ENCODE measurements at regions not wholly inside any gene's neighbourhood (a gene's known extent, or its start where the extent isn't known, plus 50 kb on each side); places are given as distances from the start of the nearest gene placed in this dataset.

GRCh38 chr15:29601811-29602210 lies 220.5 kb downstream of the TJP1 start:
- DNase-seq = no peak

- no peak for DNase-seq
Measured at GRCh38 chr15:29600262-29600661, 222.0 kb downstream of the TJP1 start.

- DNase-seq = no peak
Measured at GRCh38 chr15:29596266-29596665, 226.0 kb downstream of the TJP1 start.

- no peak for DNase-seq
Measured at GRCh38 chr15:29593629-29594028, 228.6 kb downstream of the TJP1 start.

DNA sequence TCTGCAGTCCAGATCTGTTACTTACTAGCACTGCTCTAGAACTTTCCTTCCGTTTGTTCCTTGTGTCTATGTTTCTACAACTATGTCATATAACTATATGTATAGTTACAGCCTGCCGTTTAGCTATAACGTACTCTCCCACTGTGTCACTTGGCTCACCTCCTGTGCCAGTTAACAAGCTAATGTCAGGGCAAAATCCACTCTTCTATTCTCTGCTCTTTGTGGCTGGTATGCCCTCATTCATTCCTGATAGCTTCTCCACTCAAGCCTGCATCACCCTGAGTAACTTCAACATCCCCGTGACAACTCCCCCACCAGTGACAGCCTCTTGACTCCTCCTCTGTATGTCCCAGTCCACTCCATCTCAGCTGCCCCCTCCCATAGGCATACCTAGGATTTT lies 229.2 kb downstream of the TJP1 start:
- no peak for DNase-seq

DNA sequence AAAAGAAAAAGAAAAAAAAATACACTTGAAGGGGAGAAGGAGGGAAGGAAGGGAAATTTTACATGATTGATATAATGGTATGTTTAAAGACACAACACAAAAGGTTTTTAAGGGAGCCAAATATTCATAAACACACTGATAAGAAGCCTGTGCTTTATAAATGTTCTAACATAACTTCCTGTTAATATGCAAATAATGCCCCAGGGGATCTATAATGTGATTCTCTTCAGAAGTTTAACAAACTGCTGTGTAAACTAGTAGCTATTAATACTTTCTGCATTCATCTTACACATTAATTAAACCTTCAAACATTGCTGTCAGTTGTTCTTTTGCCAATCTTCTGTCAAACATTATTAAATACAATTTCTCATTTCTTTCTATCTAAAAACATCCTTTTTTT lies 231.6 kb downstream of the TJP1 start:
- DNase-seq = no peak

- no peak for DNase-seq
Measured at GRCh38 chr15:29589975-29590374, 232.3 kb downstream of the TJP1 start.

DNA sequence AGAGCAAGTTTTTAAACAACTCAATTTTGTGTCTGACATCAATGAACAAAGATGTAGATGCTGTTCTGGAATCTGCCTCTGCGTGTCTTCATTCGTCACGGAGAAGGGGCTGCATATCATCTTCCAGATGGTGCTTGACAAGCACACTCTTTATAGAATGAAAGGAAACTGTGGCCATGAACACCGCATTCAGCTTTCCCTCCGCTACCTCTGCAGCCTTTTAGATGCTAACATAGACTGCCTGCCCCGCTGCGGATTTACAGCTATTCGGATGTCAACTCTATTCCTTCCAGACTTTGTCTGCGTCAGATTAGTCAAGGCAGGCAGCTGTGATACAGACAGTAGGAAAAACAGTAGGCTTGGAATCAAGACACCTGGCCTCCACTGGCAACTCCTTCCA lies 232.9 kb downstream of the TJP1 start:
- no peak for DNase-seq

GRCh38 chr15:29573197-29573838 lies 248.9 kb downstream of the TJP1 start:
- DNase-seq = no peak

DNA sequence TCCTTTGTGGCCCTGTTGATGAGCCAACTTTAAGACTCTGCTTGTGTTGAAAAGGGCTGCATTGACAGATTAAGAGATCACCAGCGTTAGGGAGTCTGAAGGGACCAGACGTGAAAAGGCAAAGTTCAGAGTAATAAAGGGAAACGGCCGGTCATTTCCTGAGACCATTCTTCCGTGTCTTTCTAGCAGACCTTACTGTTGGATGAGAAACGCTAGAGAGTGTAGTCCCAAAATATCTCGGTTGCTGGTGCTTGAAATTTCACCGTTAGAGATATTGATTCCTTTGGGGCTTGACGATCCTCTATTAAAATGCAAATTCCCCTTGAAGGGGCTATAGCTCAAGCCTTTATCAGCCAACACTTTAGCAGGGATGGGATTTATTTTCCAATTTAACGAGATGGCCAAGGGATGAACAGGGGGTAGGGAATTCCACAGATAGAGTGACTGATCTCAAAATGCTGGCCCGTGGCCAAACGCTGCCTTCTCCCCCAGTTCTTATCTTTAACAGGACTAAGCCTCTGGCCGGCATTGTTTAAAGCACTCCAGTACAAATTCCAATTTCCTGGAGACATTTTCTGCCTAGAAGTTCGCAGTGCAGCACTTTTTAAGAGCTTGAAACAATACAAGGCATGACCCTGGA lies 250.4 kb downstream of the TJP1 start:
- DNase-seq = no peak

DNA sequence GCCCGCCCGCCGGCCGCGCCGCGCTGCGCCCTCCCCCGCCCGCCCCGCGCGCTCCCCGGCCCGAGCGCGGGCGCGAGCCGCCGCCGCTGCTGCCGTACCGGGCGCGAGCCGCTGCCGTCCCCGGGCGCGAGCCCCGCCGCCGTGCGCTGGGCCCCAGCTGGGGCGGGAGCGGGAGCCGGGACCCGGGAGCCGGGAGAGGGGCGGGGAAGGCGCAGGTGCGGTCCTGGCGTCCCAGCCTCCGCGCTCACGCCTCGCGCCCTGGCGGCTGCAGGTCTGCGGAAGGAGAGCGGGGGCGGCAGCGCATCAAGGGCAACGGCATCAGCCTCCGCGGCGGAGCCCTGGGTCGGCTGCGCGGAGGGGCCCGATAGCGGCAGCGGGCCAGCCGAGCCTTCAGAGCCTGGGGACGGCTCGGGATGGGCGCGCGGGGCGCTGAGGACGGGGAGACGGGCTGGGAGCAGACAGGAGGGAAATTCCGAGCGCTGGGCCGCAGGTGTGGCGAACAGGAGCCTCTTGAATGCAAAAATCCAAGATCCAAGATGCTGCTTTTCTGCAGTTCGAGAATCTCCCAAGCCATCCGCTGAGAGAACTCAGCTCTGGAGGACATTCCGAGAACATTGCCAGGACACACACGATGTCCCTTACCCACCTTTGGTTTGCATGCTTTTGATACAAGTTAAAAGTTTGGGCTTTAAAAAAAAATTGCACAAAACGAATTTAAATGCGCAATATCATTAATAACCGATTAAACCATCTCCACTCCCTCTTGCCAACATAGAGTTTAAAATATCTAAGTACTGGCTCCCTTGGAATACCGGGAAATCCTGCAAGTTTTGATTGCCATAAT lies 251.1 kb downstream of the TJP1 start:
- DNase-seq = peak in 1 of 2 donors; percentile 47

GRCh38 chr15:29570121-29570947 lies 251.9 kb downstream of the TJP1 start:
- no peak for DNase-seq

DNA sequence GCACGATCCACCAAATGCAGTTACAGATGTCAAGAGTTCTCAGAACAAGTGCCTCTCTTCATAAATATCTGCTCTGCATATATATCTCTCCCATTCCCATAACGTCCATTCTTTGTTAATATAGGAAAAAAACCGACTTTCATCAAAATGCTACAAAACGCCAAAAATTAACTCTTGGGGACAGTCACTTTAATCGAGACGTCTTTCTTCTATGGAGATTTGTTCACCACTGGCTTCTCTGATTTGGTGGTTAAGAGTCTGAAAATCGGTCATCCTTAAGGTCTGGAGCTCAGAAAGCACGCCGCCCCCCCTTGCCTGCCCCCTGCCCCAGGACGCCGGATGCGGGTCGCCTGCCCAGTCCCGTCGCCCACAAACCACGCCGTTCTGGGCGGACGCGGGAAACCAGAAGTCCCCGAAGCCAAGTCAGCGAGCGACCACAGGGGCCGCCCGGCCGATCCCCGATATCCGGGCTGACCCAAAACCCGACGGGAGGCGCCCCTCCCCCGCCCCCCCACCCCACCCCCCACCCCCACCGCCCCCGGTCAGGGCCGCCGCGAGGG lies 252.7 kb downstream of the TJP1 start:
- no peak for DNase-seq

DNA sequence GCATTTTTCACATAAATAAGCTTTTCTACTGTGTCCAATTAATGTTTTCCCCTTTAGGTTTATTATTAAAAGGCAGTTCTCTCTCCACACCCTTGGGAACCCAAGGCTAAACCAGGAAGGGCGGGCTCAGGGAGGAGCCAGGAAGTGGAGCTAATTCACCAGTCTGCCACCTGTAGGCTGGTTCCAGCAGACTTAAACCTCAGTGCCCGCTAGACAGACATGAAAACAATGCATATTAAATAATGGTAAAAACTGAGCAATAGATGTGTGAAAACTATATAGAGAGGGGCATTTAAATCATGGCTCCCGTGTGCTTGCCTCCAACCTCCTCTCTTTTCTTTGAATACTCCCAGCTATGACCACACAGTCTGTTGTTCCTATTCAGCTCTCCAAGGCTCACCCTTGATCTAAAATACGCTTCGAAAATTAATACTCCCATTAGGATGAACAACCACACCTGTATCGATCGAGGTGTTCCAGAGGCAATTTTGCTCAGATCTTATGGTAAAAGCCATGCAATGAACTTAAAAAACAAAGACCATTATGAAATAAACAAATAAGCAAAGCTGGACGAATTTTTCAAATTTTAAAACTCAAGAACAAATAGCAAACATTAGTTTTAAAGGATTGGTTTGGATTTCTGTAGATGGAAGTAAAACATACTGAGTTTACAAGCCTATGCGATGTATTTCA lies 253.3 kb downstream of the TJP1 start:
- DNase-seq = no peak

DNA sequence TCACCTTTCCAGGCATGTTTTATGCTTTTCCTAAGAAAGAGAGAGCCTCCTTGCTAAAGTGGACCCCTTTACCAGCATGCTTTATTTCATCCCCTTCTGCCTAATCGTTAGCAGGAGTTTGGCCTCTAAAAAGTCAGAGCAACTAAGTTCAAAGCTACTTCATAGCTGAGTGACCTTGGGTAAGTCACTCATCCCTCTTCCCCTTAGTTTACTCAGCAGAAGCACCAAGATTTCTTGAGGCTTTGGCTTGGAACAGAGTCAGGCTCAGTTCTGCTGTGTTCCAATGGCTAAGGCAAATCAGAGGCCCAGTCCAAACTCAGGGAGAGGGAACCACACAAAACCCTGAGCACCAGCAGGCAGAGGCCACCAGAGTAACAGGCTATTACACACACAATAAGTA lies 254.9 kb downstream of the TJP1 start:
- no peak for DNase-seq

- no peak for DNase-seq
Measured at GRCh38 chr15:29566914-29567313, 255.4 kb downstream of the TJP1 start.

DNA sequence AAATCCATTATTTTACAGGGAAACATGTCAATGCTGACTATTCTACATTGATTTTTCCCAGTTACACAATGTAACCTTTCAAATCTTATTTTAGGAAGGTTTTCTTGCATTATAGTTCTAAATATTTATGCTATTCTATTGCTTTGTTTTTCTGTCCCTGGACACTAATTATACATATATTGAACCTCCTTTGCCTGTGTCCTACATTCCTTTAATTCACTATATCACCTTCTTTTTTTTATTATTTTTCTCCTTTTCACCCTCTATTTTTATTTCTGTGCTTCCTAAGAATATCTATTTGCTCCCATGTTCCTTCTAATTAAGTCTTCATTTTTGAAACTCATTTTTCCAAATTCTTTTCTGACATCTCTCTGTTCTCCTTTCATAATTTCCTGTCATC lies 259.2 kb downstream of the TJP1 start:
- no peak for DNase-seq

- DNase-seq = no peak
Measured at GRCh38 chr15:29560896-29561295, 261.4 kb downstream of the TJP1 start.

- no peak for DNase-seq
Measured at GRCh38 chr15:29558261-29558660, 264.0 kb downstream of the TJP1 start.

- no peak for DNase-seq
Measured at GRCh38 chr15:29557171-29557570, 265.1 kb downstream of the TJP1 start.

DNA sequence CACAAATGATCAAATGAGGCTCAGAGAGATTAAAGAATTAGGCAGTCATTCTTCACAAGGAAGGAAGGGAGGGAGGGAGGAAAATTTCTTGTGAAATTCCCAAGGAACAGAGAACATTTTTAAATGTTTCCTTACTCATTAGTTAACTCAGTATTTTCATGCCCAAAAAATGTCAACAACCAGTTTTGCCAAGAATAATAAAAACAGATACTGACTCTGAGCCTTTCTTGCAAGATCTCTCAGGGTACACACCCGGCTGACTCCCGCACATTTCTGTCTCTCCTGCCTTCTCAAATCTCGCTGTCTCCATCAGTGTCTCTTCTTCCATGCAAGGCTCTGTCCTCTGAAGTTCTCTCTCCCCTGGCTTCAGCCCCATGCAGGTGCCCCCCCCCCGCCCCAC lies 265.9 kb downstream of the TJP1 start:
- DNase-seq = no peak

GRCh38 chr15:29554531-29554930 lies 267.7 kb downstream of the TJP1 start:
- DNase-seq = no peak
